ENCODE measurements at regions not wholly inside any gene's neighbourhood (a gene's known extent, or its start where the extent isn't known, plus 50 kb on each side); places are given as distances from the start of the nearest gene placed in this dataset.
"Not testable (repeated sequence)": the region's sequence is repeated elsewhere in the genome, so short reads cannot be mapped to it uniquely, and the experiment has no call there.

- TF ChIP-seq, protein P1, sequence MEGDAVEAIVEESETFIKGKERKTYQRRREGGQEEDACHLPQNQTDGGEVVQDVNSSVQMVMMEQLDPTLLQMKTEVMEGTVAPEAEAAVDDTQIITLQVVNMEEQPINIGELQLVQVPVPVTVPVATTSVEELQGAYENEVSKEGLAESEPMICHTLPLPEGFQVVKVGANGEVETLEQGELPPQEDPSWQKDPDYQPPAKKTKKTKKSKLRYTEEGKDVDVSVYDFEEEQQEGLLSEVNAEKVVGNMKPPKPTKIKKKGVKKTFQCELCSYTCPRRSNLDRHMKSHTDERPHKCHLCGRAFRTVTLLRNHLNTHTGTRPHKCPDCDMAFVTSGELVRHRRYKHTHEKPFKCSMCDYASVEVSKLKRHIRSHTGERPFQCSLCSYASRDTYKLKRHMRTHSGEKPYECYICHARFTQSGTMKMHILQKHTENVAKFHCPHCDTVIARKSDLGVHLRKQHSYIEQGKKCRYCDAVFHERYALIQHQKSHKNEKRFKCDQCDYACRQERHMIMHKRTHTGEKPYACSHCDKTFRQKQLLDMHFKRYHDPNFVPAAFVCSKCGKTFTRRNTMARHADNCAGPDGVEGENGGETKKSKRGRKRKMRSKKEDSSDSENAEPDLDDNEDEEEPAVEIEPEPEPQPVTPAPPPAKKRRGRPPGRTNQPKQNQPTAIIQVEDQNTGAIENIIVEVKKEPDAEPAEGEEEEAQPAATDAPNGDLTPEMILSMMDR (IDR thresholded peaks at IDR 0.05; ENCODE audit: control insufficient read depth, extremely low read depth, insufficient read depth) = no peak
- H3K4me3 ChIP-seq (ENCODE audit: low read depth, low read length) = no peak overlapping the region
- DNase-seq (ENCODE audit: low read depth) = no peak
Observed at GRCh38 chrX:18034945-18035344, 173.8 kb upstream of the RAI2 start.

GRCh38 chrX:18034504-18034903, 173.4 kb upstream of the RAI2 start:
- no peak overlapping the region for H3K4me3 ChIP-seq (ENCODE audit: low read depth, low read length)
- TF ChIP-seq, protein P1 (IDR thresholded peaks at IDR 0.05; ENCODE audit: control insufficient read depth, extremely low read depth, insufficient read depth) = no peak
- DNase-seq (ENCODE audit: low read depth) = no peak

DNA sequence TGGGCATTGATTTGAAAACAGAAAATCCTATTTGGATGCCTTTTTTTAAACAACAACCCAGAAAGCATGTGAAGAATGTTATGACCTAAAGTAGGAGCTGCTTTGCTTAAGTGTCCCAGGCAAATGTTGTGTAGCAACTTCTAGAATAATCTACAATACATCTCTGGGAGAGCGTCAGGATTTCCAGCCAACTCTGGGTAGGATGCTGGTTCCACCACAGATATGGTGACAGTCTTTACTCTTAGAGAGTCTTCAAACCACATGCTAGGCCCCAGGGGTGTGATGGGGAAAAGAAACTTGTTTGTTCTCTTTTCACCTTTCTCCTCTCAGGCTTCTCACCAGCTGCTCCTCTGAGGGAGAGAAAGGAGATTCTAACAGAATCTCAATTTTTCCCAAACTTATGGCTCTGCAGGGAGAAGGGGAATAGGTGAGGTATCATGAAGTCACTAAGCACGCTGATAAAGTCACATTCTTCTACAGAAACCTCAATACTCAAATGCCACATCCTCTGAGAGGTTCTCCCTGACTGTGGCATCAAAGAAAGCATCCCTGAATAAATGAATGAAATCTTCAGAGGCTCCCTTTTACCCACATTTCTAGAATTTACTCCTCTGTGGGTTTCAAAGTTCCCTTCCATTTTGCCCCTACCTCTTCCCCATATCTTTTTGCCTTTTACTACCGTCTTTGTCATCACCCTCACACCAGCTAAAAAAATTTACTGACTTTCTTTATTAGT, 171.6 kb upstream of the RAI2 start:
- no peak overlapping the region for H3K4me3 ChIP-seq (ENCODE audit: low read depth, low read length)
- DNase-seq (ENCODE audit: low read depth) = no peak
- TF ChIP-seq, protein P1 (IDR thresholded peaks at IDR 0.05; ENCODE audit: control insufficient read depth, extremely low read depth, insufficient read depth) = no peak

- TF ChIP-seq, protein P1 (IDR thresholded peaks at IDR 0.05; ENCODE audit: control insufficient read depth, extremely low read depth, insufficient read depth) = no peak
- no peak overlapping the region for H3K4me3 ChIP-seq (ENCODE audit: low read depth, low read length)
- DNase-seq (ENCODE audit: low read depth) = no peak
Observed at GRCh38 chrX:18031726-18032375, 170.8 kb upstream of the RAI2 start.

GRCh38 chrX:18030656-18031055, 169.6 kb upstream of the RAI2 start:
- not testable (repeated sequence) for H3K4me3 ChIP-seq (ENCODE audit: low read depth, low read length); DNase-seq (ENCODE audit: low read depth)

- no peak for DNase-seq (ENCODE audit: low read depth)
- TF ChIP-seq, protein P1 (IDR thresholded peaks at IDR 0.05; ENCODE audit: control insufficient read depth, extremely low read depth, insufficient read depth) = no peak
- no peak overlapping the region for H3K4me3 ChIP-seq (ENCODE audit: low read depth, low read length)
Observed at GRCh38 chrX:18026166-18026565, 165.1 kb upstream of the RAI2 start.

DNA sequence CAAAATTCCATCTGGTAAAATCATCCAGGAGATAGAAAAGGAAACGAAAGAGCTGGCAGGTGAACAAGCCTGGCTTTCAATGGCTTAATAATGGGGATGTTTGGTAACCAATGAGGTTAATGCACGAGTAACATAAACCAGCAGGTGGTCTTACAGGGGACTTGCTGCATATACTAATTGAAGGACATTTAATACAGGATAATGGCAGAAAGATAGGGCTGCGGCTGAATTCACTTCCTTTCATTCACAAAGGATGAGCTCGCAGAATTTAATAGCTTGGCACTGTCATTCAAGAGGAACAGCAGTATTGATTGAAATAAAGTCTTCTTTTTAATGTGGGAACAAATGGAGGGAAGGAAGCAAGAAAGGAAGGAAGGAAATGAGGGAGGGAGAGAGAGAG, 156.3 kb upstream of the RAI2 start:
- DNase-seq (ENCODE audit: low read depth) = no peak
- TF ChIP-seq, protein P1 (IDR thresholded peaks at IDR 0.05; ENCODE audit: control insufficient read depth, extremely low read depth, insufficient read depth) = no peak

More for the DNA sequence above, 156.3 kb upstream of the RAI2 start:
- H3K4me3 ChIP-seq (ENCODE audit: low read depth, low read length) = no peak overlapping the region
